GM12874 (cell line): ENCODE measurements at regions not wholly inside any gene's neighbourhood (a gene's known extent, or its start where the extent isn't known, plus 50 kb on each side); places are given as distances from the start of the nearest gene placed in this dataset.

Source experiments
- CTCF ChIP-seq: IDR thresholded peaks from 2 replicates; pipeline ENCODE4 v1.5.1; 2011; ENCODE audit warnings: low read depth, mild to moderate bottlenecking, control low read depth, low read length, moderate library complexity; ENCODE audit not compliant: insufficient read depth

- no peak for TF ChIP-seq CTCF
Observed at GRCh38 chr13:97758317-97758716, 195.2 kb upstream of the IPO5 start.

DNA sequence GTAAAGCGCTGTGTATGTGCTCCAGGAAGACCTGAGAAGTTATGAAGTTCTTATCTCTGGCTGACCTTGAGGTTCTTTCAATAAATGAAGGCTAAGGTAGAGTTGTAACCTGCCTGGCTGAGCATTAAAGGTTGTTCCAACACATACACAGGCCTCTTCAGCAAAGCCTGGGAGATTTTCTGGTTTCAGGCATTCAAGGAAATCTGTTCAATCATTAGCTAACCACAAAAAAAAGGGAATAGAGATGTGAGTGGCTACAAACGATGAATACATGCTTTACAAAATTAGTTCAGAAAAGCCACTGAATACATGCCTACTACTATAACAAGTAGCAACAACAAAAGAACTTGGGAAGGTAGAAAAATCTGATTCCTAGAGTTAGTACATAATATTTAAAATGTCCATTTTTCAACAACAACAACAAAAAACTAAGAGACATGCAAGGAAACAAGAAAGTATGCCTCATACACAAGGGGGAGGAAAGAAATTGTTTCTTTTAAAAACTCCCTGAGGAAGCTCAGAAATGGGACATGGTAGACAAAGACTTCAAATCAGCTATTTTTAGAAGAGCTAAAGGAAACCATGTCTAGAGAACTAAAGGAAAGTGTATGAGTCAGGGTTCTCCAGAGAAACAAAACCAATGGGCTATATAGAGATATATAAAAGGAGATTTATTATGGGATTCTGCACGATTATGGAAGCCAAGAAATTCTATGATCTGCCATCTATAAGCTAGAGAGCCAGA, 191.5 kb upstream of the IPO5 start:
- no peak for TF ChIP-seq CTCF

- TF ChIP-seq CTCF: no peak
Observed at GRCh38 chr13:97766749-97767148, 186.7 kb upstream of the IPO5 start.

GRCh38 chr13:97768134-97768533, 185.3 kb upstream of the IPO5 start:
- TF ChIP-seq CTCF: no peak

GRCh38 chr13:97780486-97780885, 173.0 kb upstream of the IPO5 start:
- TF ChIP-seq CTCF: no peak

DNA sequence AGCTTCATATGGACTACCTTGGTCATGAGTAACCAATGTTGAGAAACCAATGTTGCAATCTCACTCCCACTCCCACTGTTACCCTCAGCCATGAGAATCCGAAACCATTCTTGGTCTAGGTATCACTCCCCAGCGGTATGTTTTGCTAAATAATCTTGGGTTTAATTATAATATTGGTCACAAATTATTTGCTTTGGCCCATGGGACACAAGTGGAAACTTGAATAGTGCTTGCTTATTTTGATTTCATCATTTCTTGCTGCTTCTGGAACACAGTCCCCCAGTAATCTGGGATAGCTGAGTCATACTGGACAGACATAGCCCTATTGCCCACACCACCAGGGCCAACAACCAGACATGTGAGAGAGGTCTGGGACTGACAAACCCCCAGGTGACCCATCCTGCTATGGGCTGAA, 171.6 kb upstream of the IPO5 start:
- no peak for TF ChIP-seq CTCF

- TF ChIP-seq CTCF: no peak
Observed at GRCh38 chr13:97786510-97786909, 167.0 kb upstream of the IPO5 start.
